Upper lobe of left lung (tissue), 4 donors: ENCODE measurements at regions not wholly inside any gene's neighbourhood (a gene's known extent, or its start where the extent isn't known, plus 50 kb on each side); places are given as distances from the start of the nearest gene placed in this dataset.

Source experiments
- CTCF ChIP-seq, 6 experiments: fragments of 450-650 bp in 4 of 6; fragments of 200-600 bp in 2 of 6; sonication (generic) in 2 of 6; IDR thresholded peaks; one replicate each; pipeline ENCODE4 v1.5.1; 2016 to 2019; ENCODE audit warnings: antibody characterized with exemption in 6 of 6
- EP300 ChIP-seq, 4 donors: sonication (generic); formaldehyde crosslinking; IDR thresholded peaks; one replicate each; pipeline ENCODE4 v1.5.1; 2017; ENCODE audit warnings: antibody characterized with exemption in 4 of 4, control low read depth in 2 of 4
- POLR2A ChIP-seq, 4 donors: fragments of 450-650 bp; IDR thresholded peaks; one replicate each; pipeline ENCODE4 v1.5.1; 2016 to 2017; ENCODE audit warnings: antibody characterized with exemption in 4 of 4, mild to moderate bottlenecking in 2 of 4
- POLR2AphosphoS5 ChIP-seq, 2 donors: sonication (generic); formaldehyde crosslinking; IDR thresholded peaks; one replicate each; pipeline ENCODE4 v1.5.1; 2017; ENCODE audit warnings: antibody characterized with exemption in 2 of 2

- TF ChIP-seq CTCF (IDR thresholded peaks at IDR 0.05) (no peak), POLR2AphosphoS5 (IDR thresholded peaks at IDR 0.05) (no peak), POLR2A (IDR thresholded peaks at IDR 0.05) (no peak), EP300 (IDR thresholded peaks at IDR 0.05) (no peak)
Measured at GRCh38 chr9:90974016-90974415, 172.4 kb downstream of the SYK start.
